Stimulated activated CD4-positive, alpha-beta T cell treated with anti-CD3 and anti-CD28 coated beads, TNF-alpha, amount 100 ng/mL, for 48 hours (primary cell): ENCODE measurements at regions not wholly inside any gene's neighbourhood (a gene's known extent, or its start where the extent isn't known, plus 50 kb on each side); places are given as distances from the start of the nearest gene placed in this dataset.

Experiments used
- DNase-seq, 3 donors: peaks; one replicate each; pipeline ENCODE4 v3.0.0-alpha.2; 2020; ENCODE audit warnings: low read depth in 3 of 3

- DNase-seq = no peak
Observed at GRCh38 chr1:90780981-90781380, 63.9 kb upstream of the BARHL2 start.

- DNase-seq = no peak
Observed at GRCh38 chr1:90779573-90779972, 62.5 kb upstream of the BARHL2 start.

- no peak for DNase-seq
Observed at GRCh38 chr1:90778486-90778885, 61.4 kb upstream of the BARHL2 start.

- no peak for DNase-seq
Observed at GRCh38 chr1:90773812-90774211, 56.7 kb upstream of the BARHL2 start.

GRCh38 chr1:90768826-90769225 is 51.7 kb upstream of the BARHL2 start:
- no peak for DNase-seq

GRCh38 chr1:90768098-90768497 is 51.0 kb upstream of the BARHL2 start:
- DNase-seq = no peak
